ENCODE measurements at regions not wholly inside any gene's neighbourhood (a gene's known extent, or its start where the extent isn't known, plus 50 kb on each side); places are given as distances from the start of the nearest gene placed in this dataset.

GRCh38 chr14:87869619-87870583 is 123.1 kb downstream of the GALC start:
- TF ChIP-seq, protein P1, sequence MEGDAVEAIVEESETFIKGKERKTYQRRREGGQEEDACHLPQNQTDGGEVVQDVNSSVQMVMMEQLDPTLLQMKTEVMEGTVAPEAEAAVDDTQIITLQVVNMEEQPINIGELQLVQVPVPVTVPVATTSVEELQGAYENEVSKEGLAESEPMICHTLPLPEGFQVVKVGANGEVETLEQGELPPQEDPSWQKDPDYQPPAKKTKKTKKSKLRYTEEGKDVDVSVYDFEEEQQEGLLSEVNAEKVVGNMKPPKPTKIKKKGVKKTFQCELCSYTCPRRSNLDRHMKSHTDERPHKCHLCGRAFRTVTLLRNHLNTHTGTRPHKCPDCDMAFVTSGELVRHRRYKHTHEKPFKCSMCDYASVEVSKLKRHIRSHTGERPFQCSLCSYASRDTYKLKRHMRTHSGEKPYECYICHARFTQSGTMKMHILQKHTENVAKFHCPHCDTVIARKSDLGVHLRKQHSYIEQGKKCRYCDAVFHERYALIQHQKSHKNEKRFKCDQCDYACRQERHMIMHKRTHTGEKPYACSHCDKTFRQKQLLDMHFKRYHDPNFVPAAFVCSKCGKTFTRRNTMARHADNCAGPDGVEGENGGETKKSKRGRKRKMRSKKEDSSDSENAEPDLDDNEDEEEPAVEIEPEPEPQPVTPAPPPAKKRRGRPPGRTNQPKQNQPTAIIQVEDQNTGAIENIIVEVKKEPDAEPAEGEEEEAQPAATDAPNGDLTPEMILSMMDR (IDR thresholded peaks at IDR 0.05; ENCODE audit: insufficient read depth, low read depth, low read length) = no peak
- no peak for TF ChIP-seq EZH2 (IDR thresholded peaks at IDR 0.05; ENCODE audit: insufficient read depth, low read length)
